UCSD-AML1 (cell line): ENCODE measurements at regions not wholly inside any gene's neighbourhood (a gene's known extent, or its start where the extent isn't known, plus 50 kb on each side); places are given as distances from the start of the nearest gene placed in this dataset.
"Not testable (repeated sequence)": the region's sequence is repeated elsewhere in the genome, so short reads cannot be mapped to it uniquely, and the experiment has no call there.

Experiments used
- DNase-seq: peaks from one replicate; lab custom pipeline; 2025; ENCODE audit not compliant: unreplicated experiment; lab: John Stamatoyannopoulos, UW

GRCh38 chr14:38357557-38357956 is 101.7 kb upstream of the CLEC14A start:
- no peak for DNase-seq

- not testable (repeated sequence) for DNase-seq
These were observed 99.6 kb upstream of the CLEC14A start for GRCh38 chr14:38355473-38355872.

GRCh38 chr14:38350102-38350501 is 94.2 kb upstream of the CLEC14A start:
- no peak for DNase-seq

DNA sequence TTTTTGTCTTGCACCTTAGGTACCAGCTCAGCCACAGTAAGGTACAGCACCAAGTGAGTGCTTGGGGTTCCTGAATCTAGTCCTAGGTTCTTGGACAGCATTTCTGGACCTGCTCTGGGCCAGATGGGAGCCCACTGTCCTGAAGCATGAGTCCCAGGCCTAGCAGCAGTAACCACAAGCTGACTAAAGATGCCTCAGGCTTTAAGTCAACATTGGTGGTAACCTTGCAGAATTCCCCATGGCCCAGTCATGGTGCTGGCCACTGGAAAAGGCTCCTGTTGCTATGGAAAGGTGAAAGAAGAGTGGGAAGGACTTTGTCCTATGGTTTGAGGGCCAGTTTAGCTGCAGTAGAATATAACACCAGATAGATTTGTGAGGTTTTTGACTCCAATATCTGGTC is 86.9 kb upstream of the CLEC14A start:
- DNase-seq: no peak

GRCh38 chr14:38339696-38340095 is 83.8 kb upstream of the CLEC14A start:
- no peak for DNase-seq

DNA sequence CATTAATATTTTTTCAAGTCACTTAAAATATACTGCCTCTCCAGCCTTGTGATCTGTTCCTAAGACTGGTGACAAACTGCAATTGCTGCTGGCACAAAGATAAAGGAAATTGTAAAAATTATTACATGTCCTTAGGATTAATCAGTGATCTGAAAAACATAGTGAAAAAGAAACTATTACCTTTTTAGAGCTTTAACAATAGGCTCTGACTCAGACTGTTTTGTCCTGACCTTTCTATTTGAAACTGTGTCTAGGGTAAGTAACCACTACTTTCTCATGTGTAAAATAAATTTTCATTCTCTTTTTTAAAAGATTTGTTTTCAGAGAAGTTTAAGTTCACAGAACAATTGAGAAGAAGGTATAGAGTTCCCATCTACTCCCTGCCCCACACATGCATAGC is 80.4 kb upstream of the CLEC14A start:
- no peak for DNase-seq

DNA sequence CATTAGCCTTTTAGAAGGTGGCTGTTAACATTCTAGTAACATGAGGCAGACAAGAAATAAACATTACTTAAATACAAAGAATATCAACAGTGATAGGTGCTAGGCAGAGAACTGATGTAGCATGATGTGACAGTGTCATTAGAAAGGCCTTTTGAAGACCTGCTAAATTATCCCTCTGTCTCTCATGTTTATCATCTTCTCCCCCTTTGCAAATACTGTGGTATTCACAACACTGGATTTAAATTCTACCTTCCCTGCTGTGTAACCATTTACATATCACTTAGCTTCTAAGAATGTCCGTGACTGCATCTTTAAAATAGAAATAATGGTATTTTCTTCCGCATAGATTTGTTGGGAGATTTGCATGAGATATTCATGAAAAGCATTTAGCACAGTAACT is 74.4 kb upstream of the CLEC14A start:
- DNase-seq: no peak

DNA sequence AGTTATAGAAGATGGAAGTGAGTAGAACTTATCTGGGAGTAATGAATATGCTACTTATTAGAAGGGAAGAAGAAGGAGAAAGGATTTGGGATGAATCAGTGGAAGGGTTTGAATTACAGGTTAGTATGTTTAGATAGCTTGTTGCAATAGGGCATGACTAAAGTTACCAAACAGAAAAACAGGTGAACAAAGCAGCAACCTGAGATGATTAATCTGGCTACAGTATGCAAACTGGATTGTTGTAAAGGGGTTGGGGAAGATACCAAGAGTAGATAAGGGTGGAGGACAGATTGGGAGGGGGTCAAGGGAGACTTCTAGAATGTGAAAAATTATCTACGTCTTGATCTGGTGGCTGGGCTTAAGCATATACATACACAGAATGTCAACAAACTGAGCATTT is 73.4 kb upstream of the CLEC14A start:
- no peak for DNase-seq

DNA sequence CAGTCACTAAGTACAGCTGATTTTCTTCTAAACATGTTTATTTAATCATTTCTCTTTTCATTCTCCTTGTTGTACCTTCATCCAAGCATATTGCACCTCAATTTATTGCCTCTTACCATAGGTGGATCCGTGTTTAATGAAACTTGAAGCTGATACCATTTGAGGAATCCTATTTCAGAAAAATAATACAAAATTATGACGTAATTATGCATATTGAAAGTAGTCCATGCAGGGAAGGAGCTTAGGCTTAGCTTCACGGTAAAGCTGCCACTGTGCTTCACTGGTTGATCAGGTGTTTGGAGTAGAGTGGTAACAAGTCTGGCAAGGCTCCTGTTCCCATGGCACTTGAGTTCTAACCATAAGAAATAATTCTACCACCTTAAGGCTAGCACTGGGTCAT is 61.0 kb upstream of the CLEC14A start:
- DNase-seq: no peak

- DNase-seq: no peak
These were observed 55.8 kb upstream of the CLEC14A start for GRCh38 chr14:38311655-38312054.

GRCh38 chr14:38310420-38310995 is 54.6 kb upstream of the CLEC14A start:
- no peak for DNase-seq

DNA sequence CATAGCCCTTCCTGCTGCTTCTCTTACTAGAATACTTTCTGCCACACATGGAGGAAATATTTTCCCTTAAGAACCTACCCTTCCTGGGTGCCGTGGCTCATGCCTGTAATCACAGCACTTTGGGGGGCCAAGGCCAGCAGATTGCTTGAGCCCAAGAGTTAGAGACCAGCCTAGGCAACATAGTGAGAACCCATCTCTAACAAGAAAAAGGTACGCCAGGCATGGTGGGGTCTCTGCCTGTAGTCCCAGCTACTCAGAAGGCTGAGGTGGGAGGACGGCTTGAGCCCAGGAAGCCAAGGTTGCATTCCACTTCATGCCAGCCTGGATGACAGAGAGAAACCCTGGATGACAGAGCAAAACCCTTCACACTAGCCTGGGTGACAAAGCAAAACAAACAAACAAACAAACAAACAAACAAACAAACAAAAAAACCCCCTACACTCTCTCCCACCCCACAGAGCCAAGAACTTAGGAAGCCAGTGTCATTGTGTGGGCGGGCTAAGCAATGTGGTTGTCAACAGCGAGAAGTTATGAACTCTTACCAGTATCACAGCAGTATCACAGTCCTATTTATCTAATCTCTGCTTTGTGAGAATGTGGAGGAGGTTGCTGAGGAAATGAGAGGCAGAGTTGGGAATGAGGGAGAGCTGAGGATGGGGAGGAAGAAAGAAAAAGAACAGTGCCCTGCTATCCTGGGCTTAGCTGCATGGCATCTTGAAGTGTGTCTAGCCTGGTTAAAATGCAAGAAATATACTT is 53.8 kb upstream of the CLEC14A start:
- no peak for DNase-seq
